AG09319 (cell line): ENCODE measurements at regions not wholly inside any gene's neighbourhood (a gene's known extent, or its start where the extent isn't known, plus 50 kb on each side); places are given as distances from the start of the nearest gene placed in this dataset.

Source experiments
- DNase-seq: peaks from one replicate; pipeline ENCODE4 v3.0.0-alpha.2; 2010; ENCODE audit warnings: low read depth; ENCODE audit errors: extremely low read depth
- CTCF ChIP-seq: IDR thresholded peaks from 2 replicates; pipeline ENCODE4 v1.5.1; 2011; ENCODE audit warnings: low read depth, mild to moderate bottlenecking, inconsistent platforms, low read length, moderate library complexity

- no peak for DNase-seq
- no peak for TF ChIP-seq CTCF
Observed at GRCh38 chr6:92023410-92023966, 1395.9 kb downstream of the EPHA7 start.

- TF ChIP-seq CTCF: no peak
- no peak for DNase-seq
Observed at GRCh38 chr6:92011681-92012245, 1407.6 kb downstream of the EPHA7 start.

- DNase-seq: no peak
- no peak for TF ChIP-seq CTCF
Observed at GRCh38 chr6:92008757-92009502, 1410.4 kb downstream of the EPHA7 start.

- no peak for TF ChIP-seq CTCF
- DNase-seq: no peak
Observed at GRCh38 chr6:92000112-92000511, 1413.2 kb upstream of the MAP3K7 start.

GRCh38 chr6:91994787-91995186, 1407.9 kb upstream of the MAP3K7 start:
- DNase-seq: no peak
- TF ChIP-seq CTCF: no peak

GRCh38 chr6:91982559-91982958, 1395.7 kb upstream of the MAP3K7 start:
- no peak for TF ChIP-seq CTCF
- DNase-seq: no peak

- DNase-seq: no peak
- TF ChIP-seq CTCF: no peak
Observed at GRCh38 chr6:91976797-91977196, 1389.9 kb upstream of the MAP3K7 start.
